Stimulated activated CD8-positive, alpha-beta memory T cell treated with anti-CD3 and anti-CD28 coated beads, Interleukin-2, amount 100 ng/mL, for 48 hours (primary cell): ENCODE measurements at regions not wholly inside any gene's neighbourhood (a gene's known extent, or its start where the extent isn't known, plus 50 kb on each side); places are given as distances from the start of the nearest gene placed in this dataset.
"Not testable (repeated sequence)": the region's sequence is repeated elsewhere in the genome, so short reads cannot be mapped to it uniquely, and the experiment has no call there.

Source experiments
- DNase-seq, 2 donors: peaks; one replicate each; pipeline ENCODE4 v3.0.0-alpha.2; 2020; ENCODE audit warnings: low read depth in 2 of 2

DNA sequence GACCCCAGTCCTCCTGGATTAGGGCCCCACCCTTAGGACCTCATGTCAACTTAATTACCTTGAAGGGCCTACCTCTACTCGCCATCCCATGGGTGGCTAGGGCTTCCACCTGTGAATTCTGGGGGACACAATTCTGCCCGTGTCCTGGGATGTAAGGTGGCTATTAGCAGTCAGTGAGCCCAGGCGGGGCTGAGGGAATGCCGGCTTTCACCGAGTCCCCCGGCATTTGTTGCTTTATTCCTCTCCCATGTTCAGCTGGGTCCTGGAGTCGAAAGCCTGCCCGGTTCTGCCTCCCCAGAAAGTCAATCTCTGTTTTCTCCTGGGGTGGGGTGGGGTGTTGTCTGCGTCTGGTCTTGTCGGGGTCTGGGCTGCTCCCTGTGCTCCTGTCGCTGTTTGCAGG lies 125.6 kb downstream of the GLRX3 start:
- no peak for DNase-seq

DNA sequence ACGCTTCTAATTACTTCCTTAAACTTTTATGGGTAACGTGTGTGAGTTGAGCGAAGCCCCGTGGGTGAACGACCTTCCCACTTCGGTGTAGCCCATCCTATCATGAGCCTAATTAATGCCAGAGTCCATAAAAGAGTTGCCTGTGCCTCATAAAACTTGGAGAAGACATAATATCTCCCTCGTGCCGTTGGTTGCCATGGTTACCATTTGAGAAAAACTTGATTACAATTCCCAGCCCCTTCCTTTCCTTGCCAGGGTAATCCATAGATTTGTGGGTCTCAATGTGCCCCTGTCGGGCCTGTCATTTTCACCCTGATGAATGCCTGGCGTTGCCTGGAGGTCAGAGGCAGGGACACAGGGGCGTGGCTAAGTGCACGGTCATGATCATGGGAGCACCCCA lies 127.1 kb downstream of the GLRX3 start:
- DNase-seq = no peak

DNA sequence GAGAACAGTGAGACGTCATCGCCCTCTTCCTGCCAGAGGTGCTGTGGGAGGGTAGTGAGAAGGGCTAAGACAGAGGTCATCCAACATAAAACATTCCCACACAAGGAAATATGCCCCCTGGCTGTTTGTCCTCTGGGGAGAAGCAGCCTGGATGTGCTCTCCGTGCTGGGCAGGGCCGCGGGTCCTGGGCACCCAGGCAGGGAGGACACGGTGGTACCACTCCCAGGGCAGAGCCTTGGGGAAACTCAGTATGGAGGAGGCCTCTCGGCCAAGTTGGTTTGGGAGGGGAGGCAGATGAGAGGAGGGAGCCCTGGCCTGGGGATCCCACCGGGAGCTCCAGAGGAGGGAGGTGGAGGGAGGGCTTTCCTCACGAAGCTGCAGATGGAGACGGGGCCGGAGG lies 129.4 kb downstream of the GLRX3 start:
- no peak for DNase-seq

DNA sequence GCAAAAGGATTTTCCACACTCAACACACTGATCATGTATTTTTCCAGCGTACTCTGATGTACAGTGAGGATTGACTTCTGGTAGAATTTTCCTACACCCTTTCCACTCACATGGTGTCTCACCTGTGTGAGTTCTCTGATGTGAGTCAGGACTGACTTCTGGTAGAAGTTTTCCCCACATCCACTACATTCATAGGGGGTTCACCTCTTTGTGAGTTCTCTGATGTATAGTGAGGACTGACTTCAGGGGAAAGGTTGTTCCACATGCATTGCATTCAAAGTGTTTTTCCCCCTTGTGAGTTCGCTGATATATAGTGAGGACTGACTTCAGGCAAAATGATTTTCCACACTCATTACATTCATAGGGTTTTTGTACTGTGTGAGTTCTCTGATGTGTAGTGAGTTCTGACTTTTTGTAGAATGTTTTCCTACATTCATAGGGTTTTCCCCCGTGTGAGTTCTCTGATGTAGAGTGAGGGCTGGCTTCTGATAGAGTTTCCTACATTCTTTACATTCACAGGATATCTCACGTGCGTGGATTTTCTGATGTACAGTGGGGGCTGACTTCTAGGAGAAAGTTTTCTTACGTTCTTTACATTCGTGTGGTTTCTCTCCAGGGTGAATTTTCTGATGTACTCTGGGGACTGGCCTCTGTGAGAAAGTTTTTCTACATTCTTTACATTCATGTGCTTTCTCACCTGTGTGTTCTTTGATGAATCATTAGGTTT lies 146.5 kb downstream of the GLRX3 start:
- DNase-seq = no peak

DNA sequence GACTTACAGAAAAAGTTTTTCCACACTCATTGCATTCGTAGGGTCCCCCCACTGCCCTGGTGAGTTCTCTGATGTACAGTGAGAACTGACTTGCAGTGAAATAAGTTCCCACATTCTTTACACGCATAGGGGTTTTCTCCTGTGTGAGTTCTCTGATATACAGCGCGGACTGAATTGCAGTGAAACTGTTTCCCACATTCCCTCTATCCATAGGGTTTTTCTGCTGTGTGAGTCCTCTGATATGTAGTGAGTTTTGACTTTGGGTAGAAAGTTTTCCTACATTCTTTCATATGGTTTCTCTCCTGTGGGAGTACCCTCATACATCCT lies 147.0 kb downstream of the GLRX3 start:
- no peak for DNase-seq

DNA sequence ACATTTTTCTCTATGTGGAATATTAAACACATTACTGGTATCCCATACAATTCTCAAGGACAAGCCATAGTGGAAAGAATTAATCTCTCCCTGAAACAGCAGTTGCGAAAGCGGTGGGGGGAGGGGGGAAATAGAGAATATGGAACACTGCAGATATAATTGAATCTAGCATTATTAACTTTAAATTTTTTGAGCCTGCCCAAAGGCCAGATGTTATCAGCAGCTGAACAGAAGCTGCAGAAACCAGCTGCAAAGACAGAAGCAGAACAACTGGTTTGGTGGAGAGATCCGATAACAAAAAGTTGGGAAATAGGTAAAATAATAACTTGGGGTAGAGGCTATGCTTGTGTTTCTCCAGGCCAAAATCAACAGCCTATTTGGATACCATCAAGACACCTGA lies 159.6 kb downstream of the GLRX3 start:
- not testable (repeated sequence) for DNase-seq

DNA sequence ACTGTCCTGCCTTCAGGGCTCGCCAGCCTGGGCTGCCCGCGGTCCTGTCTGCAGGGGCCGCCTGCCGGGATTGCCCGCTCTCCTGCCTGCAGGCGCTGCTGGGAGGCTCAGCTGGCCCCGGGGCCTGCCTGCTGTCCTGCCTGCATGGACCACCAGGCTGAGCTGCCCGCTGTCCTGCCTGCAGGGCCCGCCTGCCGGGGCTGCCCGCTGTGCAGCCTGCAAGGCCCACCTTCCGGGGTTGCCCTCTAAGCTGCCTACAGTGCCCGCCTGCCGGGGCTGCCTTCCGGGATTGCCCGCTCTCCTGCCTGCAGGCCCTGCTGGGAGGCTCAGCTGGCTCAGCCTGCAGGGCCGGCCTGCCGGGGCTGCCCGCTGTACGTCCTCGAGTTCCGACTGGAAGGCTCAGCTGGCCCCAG lies 164.4 kb downstream of the GLRX3 start:
- DNase-seq = peak in 1 of 2 donors; percentile 51

DNA sequence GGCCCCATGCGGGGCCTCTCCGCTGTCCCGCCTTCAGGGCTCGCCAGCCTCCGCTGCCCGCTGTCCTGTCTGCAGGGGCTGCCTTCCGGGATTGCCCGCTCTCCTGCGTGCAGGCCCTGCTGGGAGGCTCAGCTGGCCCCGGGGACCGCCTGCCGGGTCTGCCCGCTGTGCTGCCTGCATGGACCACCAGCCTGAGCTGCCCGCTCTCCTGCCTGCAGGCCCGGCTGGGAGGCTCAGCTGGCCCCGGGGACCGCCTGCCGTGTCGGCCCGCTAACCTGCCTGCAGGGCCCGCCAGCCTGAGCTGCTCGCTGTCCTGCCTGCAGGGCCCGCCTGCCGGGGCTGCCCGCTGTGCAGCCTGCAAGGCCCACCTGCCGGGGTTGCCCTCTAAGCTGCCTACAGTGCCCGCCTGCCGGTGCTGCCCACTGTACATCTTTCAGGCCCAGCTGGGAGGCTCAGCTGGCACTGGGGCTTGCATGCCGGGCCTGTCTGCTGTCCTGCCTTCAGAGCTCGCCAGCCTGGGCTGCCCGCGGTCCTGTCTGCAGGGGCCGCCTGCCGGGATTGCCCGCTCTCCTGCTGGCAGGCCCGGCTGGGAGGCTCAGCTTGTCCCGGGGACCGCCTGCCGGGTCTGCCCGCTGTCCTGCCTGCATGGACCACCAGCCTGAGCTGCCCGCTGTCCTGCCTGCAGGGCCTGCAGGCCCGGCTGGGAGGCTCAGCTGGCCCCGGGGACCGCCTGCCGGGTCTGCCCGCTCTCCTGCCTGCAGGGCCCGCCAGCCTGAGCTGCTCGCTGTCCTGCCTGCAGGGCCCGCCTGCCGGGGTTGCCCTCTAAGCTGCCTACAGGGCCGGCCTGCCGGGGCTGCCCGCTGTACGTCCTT lies 165.1 kb downstream of the GLRX3 start:
- peak in 1 of 2 donors; percentile 60 for DNase-seq

DNA sequence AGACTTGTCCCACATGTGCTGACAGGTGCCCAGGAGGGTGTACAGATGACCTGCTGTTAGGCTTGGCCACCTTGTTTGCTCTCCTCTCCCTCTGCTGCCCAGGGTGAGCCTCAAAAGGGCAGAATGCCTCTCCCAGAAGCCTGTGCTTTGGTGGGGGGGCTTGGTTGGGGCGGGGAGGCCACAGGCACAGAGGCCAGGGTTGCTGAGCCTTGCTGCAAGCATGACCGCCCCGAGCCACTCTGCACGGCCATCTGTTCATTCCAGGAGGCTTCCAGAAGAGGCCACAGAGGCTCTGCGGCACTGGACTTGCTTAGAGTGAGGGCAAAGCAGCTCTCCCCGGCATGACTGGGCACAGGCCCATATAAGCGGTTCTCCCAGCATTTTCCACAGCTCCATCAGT lies 190.8 kb downstream of the GLRX3 start:
- DNase-seq = no peak

DNA sequence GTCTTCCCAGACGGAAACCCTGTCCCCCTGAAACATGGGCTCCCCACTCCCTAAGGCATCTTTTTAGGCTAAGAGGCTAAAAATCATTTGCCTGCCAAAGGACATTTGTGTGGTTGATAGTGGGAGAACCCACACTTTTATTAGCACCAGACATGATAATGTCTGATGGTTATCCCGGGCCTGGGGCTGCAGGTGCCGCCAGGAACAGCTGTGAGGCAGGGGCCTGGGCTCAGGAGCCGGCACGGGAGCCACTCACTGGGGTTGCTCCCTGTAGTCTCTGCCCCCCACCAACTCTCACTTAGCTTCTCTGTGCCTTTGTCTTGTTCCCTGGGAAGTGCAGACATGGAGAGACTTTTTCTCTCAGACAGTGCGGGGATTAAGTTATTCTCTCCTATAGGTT lies 193.6 kb downstream of the GLRX3 start:
- no peak for DNase-seq

DNA sequence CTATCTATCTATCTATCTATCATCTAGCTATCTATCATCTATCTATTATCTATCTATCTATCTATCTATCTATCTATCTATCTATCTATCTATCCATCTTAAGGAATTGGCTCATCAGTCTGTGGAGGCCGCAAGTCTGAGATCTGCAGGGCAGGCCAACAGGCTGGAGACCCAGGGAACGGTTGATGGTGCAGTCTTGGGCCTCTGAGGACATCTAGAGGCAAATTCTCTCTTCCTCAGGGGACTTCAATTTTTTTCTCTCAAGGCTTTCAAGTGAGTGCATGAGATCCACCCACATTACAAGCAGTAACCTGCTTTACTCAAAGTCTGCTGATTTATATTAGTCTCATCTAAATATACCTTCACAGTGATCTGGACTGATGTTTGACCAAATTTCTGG lies 197.0 kb downstream of the GLRX3 start:
- DNase-seq = no peak

DNA sequence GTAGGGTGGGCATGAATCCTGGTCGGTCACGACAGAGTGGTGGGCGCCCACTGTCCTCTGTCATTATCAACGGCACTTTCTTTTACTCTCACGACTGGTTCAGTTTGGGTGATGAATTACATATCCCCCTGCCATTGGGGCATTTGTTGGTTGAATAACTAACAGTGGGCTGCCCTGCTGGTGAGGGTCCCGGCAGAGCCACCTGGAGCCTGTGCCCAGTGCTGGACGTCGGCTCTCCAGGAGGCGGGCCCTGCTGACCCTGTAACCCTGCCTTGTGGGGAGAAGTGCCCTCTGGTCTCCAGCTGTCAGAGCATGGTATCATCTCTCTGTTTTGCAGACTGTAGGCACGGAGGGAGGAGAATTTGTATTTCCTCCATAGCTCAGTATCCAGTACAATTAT lies 199.1 kb downstream of the GLRX3 start:
- DNase-seq = no peak

DNA sequence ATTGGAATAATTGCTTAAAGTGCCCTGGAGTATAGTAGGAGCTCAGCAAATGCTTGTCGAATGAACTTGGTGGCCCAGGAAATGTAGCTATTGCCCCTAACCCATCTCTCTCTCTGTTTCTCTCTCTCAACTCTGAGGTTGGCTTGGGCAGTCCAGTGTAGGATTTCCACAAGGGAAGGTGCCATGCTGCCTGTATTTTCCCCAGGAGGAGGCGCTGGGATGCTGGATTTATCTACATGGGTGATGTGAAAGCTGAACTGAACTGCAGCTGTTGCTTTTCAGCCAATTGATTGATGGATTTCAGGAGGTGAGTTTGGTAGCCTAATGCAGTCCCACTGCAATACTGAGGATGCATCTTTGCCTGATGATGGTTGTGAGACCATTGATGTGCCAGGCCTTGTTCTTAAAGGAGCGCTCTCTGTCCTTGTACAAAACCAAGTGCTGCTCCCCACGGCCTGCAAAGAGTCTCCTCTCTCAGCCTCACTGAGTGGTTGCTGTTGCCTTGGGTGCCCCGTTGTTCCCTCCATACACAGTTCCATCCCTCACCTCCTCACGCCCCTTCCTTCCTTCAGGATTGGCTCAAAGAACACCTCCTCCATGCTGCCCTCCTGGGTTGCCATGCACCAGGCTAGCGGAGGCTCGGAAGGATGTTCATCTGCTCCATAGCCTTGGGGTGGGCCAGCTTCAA lies 200.6 kb downstream of the GLRX3 start:
- no peak for DNase-seq

DNA sequence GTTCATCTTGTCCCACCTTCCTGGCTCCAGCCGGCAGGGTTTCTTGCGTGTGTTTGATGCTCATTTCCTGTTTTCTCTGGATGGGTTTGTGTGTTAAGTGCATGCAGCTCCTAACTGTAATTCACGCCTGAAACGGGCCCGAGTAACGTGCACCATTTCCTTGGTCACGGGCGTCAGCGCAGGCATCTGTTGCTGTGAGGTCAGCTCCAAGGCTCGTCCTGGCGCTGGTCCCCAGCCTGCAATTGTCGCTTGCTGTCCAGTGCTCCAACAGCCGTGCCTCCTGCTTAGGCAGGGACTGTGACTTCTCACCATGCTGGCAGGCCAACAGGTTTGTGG lies 201.1 kb downstream of the GLRX3 start:
- DNase-seq = no peak

DNA sequence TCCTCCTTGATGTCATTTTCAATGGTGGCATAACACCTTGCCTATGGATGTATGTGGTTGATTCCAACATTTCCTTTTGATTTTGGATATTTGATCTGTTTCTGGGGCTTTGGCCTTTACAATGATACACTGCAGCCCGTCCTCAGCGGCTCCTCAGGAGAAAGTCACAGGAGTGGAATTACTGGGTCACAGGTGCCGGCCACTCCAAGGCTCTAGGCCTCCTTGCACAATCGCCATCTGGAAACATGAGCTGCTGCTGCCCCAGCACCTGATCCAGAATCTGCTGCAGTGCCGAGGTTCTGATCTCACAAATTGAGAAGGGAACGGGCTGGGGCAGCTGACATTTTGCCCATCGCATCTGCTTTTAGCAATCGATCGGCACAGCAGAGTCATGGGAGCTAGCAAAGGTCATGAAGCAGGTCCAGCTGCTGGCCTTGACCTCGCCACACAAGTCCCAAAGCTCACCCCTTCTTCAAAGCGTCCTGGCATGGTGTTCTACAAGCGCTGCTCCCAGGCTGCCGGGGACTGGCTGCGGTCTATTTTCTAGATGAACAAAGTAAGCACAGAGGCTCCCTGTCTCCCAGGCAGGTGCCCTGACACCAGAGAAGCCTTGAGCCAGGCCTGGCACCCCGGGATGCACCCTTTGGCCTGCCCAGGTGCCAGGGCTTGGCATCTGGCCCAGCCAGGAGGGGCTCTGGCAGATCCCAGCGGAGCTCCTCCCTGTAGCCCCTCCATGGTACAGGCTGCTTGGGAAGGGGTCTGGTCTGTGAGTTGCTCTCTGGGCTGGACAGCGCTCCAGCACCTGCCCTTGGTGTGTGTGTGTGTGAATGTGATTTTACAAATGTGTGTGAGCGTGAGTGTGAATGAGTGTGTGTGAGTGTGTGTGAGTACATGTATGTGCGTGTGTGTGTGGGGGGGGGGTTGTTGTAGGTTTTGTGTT lies 201.8 kb downstream of the GLRX3 start:
- DNase-seq = no peak

DNA sequence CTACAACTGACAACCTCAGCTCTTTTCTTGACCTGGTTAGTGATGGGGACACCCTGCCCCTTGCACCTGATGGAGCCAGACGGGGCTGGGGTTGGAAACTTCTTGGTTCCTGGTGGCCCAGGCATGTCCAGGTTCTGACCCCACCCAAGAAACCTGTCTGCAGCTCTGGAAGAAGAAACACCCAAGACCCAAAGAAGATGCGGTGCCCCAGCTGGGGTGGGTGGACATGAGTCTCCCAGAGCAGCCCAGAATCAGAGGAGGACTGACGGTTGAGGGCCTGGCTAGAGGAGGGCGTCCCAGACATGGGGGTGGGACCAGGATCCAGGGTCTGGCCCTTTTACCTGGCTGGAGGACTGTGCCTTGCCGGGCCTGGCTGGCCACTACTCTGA lies 202.4 kb downstream of the GLRX3 start:
- no peak for DNase-seq

DNA sequence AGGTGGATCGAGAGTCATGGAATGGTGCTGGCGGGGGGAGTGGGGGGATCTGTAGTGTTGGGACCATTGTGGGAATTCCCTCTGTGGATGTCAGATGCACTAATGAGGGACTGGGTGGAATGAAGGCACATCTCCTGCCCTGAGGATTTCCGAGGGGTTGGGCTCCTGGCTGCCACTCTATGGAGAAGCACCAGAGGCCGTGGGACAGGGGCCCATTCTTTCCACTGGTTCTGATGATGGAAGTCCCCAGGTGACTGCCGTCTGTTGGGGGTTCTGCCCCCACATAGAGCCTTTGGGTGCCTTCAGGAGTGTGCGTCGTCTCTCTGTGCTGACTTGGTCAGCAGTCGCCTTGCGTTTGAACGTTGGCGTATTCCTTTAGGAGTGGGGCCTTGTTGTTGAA lies 202.9 kb downstream of the GLRX3 start:
- DNase-seq = no peak

DNA sequence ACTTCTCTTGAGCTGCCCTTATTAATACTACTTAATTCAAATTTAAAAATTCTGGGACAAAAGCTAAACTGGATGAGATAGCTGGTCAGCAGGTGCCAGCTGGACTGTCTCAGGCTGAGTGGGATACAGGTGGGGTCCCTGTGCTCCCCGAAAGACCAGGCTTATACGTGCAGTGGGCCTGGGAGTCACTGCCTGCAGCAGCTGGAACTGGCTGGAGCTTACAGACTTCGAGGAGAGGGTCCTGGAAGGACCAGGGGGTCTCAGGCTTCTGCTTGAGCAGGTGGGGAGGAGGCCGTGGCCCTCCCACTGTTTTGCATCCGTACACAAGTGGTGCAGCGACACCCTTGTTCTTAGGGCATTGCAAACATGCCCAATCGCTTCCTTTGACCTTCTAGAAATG lies 203.7 kb downstream of the GLRX3 start:
- DNase-seq = no peak

DNA sequence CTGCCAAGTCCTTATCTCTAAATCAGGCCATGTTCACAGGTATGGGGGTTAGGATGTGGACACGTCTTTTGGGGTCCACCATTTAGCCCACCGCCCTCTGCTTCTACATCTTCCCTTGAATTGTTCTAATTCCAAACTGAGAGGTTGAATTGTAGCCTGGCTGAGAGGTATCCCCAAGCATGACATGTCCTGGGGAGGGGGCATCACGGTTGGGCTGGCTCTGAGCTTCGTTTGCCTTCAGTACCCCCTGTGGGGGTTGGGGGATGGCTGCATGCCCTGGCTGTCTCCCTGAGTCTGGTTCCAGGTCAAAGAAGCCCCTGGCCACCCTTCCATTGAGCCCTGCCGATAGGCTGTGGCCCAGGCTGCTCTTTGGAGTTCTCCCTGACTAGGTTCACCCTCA lies 204.6 kb downstream of the GLRX3 start:
- DNase-seq = no peak

DNA sequence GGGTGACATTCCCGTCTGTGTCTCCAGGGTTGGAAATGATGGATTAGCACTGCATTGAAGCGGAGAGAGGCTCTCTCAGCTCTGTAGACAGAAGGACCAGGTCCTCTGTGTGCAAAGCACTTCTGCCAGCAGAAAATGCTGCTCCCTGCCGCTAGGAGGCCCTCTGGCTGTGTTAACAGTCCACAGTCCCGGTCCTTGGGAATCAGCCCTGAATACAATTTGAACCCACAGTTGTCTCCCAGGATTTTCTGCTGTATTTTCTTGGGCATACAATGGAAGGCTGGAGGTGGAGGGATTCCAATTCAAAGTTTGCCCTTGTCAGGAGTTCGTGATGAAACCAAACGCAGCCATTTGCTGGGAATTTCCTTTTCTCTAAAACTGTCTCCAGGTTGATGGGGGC lies 205.2 kb downstream of the GLRX3 start:
- DNase-seq = no peak

DNA sequence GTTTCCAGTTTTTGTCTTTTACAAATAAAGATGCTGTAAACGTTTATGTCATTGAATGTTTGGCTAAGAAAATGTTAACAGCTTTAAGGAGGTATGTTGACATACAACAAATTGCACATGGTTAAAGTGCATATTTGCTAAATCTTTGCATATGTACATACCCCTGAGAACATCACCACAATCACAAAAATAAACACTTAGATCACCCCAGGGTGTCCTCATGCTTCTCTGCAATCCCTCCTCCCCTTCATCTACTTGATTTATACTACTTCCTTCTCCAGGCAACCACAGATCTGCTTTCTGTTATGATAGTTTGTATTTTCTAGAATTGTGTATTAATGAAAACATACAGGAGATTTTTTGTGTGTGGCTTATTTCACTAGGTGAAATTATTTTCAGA lies 209.5 kb downstream of the GLRX3 start:
- DNase-seq = no peak

DNA sequence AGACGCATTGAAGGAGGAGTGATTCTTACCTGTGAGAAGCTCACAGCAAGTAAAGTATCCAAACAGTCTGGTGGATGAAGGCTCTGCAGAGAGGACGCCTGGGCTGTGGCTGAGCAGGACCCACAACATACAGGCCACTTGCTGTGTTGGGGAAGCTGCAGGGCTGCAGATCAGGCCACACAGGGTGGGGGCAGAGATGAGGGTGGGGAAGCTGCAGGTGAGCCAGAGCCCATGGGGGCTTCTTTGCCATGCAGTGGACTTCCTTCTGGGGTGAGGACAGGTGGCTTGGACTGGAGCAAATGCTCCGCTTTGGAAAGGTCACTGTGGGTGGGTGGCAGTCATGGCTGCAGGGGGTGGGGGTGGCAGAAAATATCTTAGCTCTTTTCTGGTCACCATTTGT lies 214.8 kb downstream of the GLRX3 start:
- no peak for DNase-seq
